Gastroesophageal sphincter (tissue), 2 donors: ENCODE measurements at regions not wholly inside any gene's neighbourhood (a gene's known extent, or its start where the extent isn't known, plus 50 kb on each side); places are given as distances from the start of the nearest gene placed in this dataset.
"Not testable (repeated sequence)": the region's sequence is repeated elsewhere in the genome, so short reads cannot be mapped to it uniquely, and the experiment has no call there.

Experiments used
- EP300 ChIP-seq: sonication (generic); formaldehyde crosslinking; IDR thresholded peaks from one replicate; pipeline ENCODE4 v1.6.1; 2017; ENCODE audit warnings: antibody characterized with exemption, mild to moderate bottlenecking
- POLR2A ChIP-seq, 2 donors: fragments of 450-650 bp; IDR thresholded peaks; one replicate each; pipeline ENCODE4 v1.6.1; 2017; ENCODE audit warnings: antibody characterized with exemption in 2 of 2, mild to moderate bottlenecking in 2 of 2, moderate library complexity in 1 of 2

DNA sequence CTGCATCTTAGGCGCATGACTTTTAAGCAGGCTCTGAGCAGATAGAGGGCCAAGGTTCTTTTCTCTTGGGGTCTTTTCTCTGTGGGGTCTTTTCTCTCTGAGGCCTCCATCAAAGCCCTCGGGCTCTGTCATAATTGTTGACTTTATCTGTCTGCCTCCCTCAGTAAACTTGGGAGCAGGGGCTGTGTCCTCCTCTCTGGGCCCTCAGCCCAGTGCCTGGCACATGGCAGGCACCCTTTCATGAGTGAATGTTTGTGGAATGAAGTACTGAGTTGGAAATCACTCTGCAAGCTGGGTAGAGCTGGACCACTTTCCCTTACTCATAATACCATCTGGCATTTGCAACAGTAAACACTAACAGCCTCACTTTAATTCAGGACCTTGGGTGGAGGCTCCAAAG is 96.3 kb upstream of the TERB2 start:
- not testable (repeated sequence) for TF ChIP-seq POLR2A (IDR thresholded peaks at IDR 0.05); EP300
